ENCODE measurements at regions not wholly inside any gene's neighbourhood (a gene's known extent, or its start where the extent isn't known, plus 50 kb on each side); places are given as distances from the start of the nearest gene placed in this dataset.

DNA sequence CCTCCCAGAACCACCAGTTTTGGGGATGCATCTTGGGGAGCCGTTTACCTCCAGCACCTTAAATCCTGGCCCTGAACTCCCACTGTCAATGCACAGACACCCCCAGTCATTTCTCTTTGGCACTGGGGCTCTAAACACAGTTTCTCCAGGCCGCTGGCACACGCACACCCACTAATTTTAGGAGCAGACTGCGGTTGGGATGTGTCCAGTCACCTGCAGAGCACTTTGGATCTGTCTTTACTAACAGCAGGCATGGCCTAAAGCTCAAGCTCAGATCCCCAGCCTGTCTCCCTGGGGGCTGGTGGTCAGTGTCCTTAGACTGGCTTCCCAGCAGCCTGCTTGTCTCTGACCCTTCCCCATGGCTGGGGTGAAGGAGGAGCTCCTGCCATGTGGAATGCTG lies 49.9 kb downstream of the SYNE3 start:
- DNase-seq: no peak

GRCh38 chr14:95465936-95466335 lies 50.5 kb downstream of the SYNE3 start:
- no peak for DNase-seq

- no peak for DNase-seq
These were observed 51.1 kb downstream of the SYNE3 start for GRCh38 chr14:95465358-95465757.

GRCh38 chr14:95464514-95464913 lies 51.9 kb downstream of the SYNE3 start:
- DNase-seq: no peak

DNA sequence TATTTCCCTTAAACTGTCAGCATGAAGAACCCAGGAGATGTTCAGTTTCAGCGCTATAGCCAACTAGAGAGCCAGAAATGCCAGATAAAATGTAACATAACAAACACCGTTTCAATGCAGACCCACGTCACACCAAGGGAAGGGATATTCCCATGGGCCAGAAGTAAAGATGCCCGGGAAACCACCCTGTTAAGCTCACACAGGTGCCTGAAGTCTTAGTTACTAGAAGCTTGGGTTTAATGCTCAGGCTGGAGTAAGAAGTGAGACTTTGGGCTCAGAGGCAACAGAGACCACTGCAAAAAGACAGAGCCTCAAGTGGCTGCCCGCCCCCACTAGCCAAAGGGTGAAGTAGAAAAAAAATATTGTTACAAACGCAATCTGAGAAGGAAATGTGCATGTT lies 52.3 kb downstream of the SYNE3 start:
- no peak for DNase-seq

DNA sequence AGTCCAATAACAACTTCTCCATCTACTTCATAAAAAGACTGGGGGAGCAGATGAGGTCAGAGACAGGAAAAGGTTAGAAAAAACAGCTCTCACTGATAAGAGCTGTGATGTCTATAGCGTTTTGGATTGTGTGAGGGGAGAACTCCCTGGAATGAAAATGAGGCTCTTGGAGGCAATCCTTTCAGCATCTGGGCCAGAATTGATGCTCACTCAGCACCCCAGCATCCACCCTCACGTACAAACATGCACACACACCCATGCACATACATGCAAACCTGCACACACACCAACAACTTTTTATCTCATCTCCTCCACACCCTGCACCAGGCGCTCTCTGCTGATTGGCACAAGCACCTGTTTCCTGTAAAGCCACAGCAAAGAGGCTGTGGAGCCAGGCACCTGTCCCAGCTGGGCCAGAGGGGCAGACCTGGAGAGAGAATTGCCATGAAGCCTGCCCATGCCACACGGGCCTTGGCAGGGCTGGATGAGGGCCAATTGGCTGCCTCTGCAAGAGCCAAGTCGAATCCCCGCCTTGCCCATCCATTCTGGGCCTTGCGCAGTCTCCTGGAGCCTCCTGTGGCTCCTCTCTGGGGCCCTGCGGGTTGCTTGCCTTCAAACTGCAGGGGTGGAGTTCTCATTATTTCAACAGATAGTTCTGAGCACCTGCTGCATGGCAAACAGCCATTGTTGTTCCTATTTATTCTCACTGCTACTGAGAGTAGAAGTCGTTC lies 53.1 kb downstream of the SYNE3 start:
- DNase-seq: no peak

- no peak for DNase-seq
These were observed 54.0 kb downstream of the SYNE3 start for GRCh38 chr14:95462491-95462890.

GRCh38 chr14:95460647-95461478 lies 55.6 kb downstream of the SYNE3 start:
- DNase-seq: peak; percentile 84

GRCh38 chr14:95458906-95459305 lies 57.5 kb downstream of the SYNE3 start:
- no peak for DNase-seq

DNA sequence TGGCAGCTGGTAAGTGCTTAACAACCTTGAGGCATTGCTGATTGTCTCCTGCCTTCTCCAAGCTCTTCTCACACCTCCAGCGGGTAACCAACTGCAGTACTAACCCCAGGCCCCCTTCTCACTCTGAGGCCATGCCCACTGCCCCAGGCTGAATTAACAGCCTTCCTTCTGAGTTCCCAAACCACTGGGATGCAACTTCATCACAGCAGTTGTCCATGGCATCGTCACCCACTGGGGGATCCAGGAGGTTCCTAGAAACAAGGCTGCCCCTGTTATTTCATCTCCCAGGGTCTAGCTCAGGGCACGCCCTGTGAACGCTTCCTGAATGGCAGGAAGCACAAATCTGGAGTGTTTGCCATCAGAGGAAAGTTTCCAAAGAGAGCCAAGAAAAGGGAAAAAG lies 58.0 kb downstream of the SYNE3 start:
- DNase-seq: no peak

DNA sequence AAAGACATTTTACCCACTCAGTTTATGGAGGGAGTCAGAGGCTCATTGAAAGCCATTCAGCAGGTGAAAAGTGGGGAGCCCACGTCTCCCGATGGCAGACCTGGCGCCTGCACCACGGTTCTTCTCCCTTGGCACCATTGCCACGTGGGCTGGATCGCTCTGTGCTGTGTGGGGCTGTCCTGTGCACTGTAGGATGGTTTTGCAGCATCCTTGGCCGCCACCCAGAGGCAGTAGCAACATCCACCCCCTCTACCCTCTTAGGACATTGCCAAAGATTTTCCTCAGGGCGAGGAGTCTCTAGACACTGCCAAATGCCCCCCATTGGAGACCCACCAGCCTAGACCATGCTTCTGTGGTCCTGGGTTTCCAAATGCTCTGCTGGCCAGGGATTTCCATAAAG lies 60.2 kb downstream of the SYNE3 start:
- DNase-seq: no peak

DNA sequence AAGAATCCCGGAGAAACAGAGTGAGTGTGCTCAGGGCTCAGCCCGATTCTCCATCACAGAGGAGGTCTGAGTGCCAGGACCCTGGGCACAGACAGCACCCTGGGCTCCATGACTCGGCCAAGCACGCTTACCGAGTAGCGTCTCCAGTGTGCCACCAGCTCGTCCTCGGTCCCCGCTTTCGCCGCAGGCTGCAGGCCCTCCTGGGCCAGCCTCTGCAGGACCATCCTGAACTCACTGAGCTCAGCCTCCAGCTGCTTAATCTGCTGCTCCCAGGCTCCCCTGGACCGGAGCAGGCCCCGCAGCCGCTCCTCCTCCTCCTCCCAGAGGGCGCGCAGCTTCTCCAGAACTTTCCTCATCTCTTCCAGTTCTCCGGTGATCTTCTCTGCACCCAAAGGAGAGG lies 61.2 kb downstream of the SYNE3 start:
- no peak for DNase-seq

DNA sequence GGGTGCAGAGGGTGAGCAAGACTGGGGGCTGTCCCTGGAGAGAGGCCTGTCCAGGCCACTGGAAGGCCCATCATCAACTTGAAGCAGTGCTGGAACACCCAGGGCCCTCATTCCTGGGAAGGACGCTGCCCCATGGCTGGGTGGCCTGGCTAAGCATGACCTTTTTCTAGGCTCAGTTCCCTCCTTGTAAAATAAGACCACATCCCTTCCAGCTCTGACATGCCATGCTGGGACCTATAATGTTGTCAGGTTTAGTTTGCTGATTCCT lies 62.8 kb downstream of the SYNE3 start:
- no peak for DNase-seq

DNA sequence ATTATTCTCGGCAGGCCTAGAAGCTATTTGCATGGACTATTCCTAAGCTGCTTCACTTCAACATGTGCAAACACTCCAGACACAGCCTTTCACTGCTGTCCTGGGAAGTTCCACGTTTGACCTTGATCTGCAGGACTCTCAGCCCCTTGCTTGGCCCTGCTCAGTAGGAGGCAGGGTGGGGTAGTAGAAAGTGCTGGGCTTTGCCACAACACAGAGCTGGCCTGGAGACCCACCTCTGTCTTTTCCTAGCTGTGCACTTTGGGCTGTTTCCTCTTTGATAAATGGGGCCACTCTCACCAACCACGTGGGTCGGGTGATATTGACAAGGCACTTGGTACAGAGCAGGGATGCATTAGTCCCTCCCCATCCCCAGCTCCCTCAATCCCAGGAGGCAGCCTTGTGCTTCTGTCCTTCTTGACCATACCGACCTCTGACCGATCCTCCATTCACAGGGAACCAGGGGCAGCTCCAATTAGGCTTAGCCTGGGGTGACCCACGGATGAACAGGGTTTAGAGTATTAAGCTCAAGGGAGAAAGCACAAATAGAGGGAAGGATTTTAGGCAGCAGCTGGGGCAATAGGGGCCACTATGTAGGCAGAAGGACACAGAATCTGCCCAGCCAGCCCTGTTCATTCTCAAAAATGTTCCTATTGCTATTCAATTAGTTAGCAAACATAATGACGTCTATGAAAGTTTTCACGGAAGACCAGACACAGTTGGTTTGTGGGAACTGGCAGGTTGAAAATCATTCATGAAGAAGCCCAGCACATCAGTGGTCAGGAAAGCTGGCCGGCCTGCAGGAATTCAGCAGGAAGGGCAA lies 63.3 kb downstream of the SYNE3 start:
- DNase-seq: no peak

- DNase-seq: no peak
These were observed 64.1 kb downstream of the SYNE3 start for GRCh38 chr14:95452176-95452892.

DNA sequence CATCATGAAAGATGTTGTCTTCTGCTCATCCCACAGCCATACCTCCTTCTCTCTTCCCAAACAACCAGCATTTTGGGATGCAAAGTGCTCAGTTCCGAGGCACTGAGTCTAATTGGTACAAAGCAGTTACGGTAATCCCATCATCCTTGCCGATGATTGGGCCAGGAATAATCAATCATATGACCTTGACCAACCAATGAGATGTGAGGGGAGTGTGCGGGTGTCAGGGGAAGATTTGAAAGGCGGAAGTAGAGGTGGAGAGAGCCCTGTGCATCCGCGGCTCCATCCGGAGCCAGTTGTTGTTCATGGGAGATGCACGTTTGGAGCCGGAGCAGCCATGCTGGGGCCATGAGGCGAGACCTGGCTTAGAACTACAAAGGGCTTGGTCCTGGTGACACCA lies 67.3 kb downstream of the SYNE3 start:
- no peak for DNase-seq

DNA sequence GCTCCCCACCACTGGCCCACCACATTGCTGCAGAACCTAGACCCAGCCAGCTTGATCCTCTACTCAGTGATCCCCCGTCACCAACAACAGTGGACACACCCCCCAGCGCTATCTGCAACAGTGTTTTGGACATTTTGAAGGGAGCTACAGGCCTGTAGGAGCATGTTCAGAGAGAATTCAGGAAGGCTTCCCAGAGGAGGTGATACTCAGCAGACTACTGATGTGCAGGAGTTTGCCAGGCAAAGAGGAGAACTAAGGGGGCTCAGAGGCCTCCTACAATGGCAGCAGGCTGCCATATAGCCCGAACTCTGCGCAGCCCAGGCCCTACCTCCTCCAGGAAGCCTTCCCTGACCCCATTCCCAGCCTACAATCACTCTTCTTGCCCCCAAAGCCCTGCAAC lies 70.0 kb downstream of the SYNE3 start:
- DNase-seq: no peak

- no peak for DNase-seq
These were observed 70.8 kb downstream of the SYNE3 start for GRCh38 chr14:95445676-95446075.

GRCh38 chr14:95445161-95445560 lies 71.3 kb downstream of the SYNE3 start:
- no peak for DNase-seq

GRCh38 chr14:95444132-95445129 lies 72.0 kb downstream of the SYNE3 start:
- DNase-seq: no peak

GRCh38 chr14:95442633-95443021 lies 73.8 kb downstream of the SYNE3 start:
- peak; percentile 73 for DNase-seq
